ENCODE measurements at regions not wholly inside any gene's neighbourhood (a gene's known extent, or its start where the extent isn't known, plus 50 kb on each side); places are given as distances from the start of the nearest gene placed in this dataset.

GRCh38 chr16:52056259-52056658 is 490.7 kb downstream of the TOX3 start:
- Histone ChIP-seq H3K9me3 (ENCODE audit: control insufficient read depth, low read length) (no peaks in the 10 kb centered on the region), H3K4me1 (ENCODE audit: control insufficient read depth, insufficient read depth, low read length) (no peaks in the 10 kb centered on the region), H3K36me3 (ENCODE audit: control insufficient read depth, insufficient read depth, low read length) (no peaks in the 10 kb centered on the region), H3K9ac (ENCODE audit: low read length) (no peak overlapping the region), H3K27me3 (ENCODE audit: control insufficient read depth, insufficient read depth, low read length) (no peaks in the 10 kb centered on the region), H3K4me3 (ENCODE audit: low read length) (no peak overlapping the region)

GRCh38 chr16:52055381-52055780 is 491.6 kb downstream of the TOX3 start:
- Histone ChIP-seq H3K4me3 (ENCODE audit: low read length) (no peak overlapping the region), H3K9me3 (ENCODE audit: control insufficient read depth, low read length) (no peaks in the 10 kb centered on the region), H3K9ac (ENCODE audit: low read length) (no peak overlapping the region), H3K36me3 (ENCODE audit: control insufficient read depth, insufficient read depth, low read length) (no peaks in the 10 kb centered on the region), H3K4me1 (ENCODE audit: control insufficient read depth, insufficient read depth, low read length) (no peaks in the 10 kb centered on the region), H3K27me3 (ENCODE audit: control insufficient read depth, insufficient read depth, low read length) (no peaks in the 10 kb centered on the region)

- no peaks in the 10 kb centered on the region for H3K4me1 ChIP-seq (ENCODE audit: control insufficient read depth, insufficient read depth, low read length)
- no peaks in the 10 kb centered on the region for H3K9me3 ChIP-seq (ENCODE audit: control insufficient read depth, low read length)
- no peaks in the 10 kb centered on the region for H3K27me3 ChIP-seq (ENCODE audit: control insufficient read depth, insufficient read depth, low read length)
- H3K4me3 ChIP-seq (ENCODE audit: low read length): no peak overlapping the region
- no peak overlapping the region for H3K9ac ChIP-seq (ENCODE audit: low read length)
- H3K36me3 ChIP-seq (ENCODE audit: control insufficient read depth, insufficient read depth, low read length): no peaks in the 10 kb centered on the region
Observed at GRCh38 chr16:52054326-52054725, 492.6 kb downstream of the TOX3 start.

- Histone ChIP-seq H3K27me3 (ENCODE audit: control insufficient read depth, insufficient read depth, low read length) (no peaks in the 10 kb centered on the region), H3K9me3 (ENCODE audit: control insufficient read depth, low read length) (no peaks in the 10 kb centered on the region), H3K9ac (ENCODE audit: low read length) (no peak overlapping the region), H3K36me3 (ENCODE audit: control insufficient read depth, insufficient read depth, low read length) (no peaks in the 10 kb centered on the region), H3K4me1 (ENCODE audit: control insufficient read depth, insufficient read depth, low read length) (no peaks in the 10 kb centered on the region), H3K4me3 (ENCODE audit: low read length) (no peak overlapping the region)
Observed at GRCh38 chr16:52052818-52053217, 494.1 kb downstream of the TOX3 start.

- Histone ChIP-seq H3K9me3 (ENCODE audit: control insufficient read depth, low read length) (no peaks in the 10 kb centered on the region), H3K4me3 (ENCODE audit: low read length) (no peak overlapping the region), H3K36me3 (ENCODE audit: control insufficient read depth, insufficient read depth, low read length) (no peaks in the 10 kb centered on the region), H3K4me1 (ENCODE audit: control insufficient read depth, insufficient read depth, low read length) (no peaks in the 10 kb centered on the region), H3K27me3 (ENCODE audit: control insufficient read depth, insufficient read depth, low read length) (no peaks in the 10 kb centered on the region), H3K9ac (ENCODE audit: low read length) (no peak overlapping the region)
Observed at GRCh38 chr16:52051414-52052172, 495.4 kb downstream of the TOX3 start.

DNA sequence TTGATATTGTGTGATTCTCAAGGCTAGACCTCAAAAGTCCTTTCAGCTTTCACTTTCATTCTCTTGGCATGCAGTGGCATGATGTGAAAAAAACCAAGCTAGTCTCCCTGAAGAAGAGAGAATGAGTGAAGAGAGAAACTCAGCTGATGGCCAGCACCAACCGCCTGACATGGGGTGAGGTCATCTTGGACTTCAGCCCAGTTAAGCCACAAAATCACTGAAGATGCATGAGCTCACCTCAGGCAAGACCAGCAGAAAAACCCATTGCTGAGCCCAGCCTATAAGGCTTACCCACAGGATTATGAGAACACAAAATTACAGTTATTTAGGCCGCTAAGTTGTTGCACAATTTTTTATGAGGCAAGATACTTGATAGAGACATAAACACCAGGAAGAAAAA is 496.5 kb downstream of the TOX3 start:
- Histone ChIP-seq H3K4me1 (ENCODE audit: control insufficient read depth, insufficient read depth, low read length) (no peaks in the 10 kb centered on the region), H3K4me3 (ENCODE audit: low read length) (no peak overlapping the region), H3K9ac (ENCODE audit: low read length) (no peak overlapping the region), H3K9me3 (ENCODE audit: control insufficient read depth, low read length) (no peaks in the 10 kb centered on the region), H3K27me3 (ENCODE audit: control insufficient read depth, insufficient read depth, low read length) (no peaks in the 10 kb centered on the region), H3K36me3 (ENCODE audit: control insufficient read depth, insufficient read depth, low read length) (no peaks in the 10 kb centered on the region)

GRCh38 chr16:52035436-52035835 is 511.5 kb downstream of the TOX3 start:
- H3K36me3 ChIP-seq (ENCODE audit: control insufficient read depth, insufficient read depth, low read length): no peaks in the 10 kb centered on the region
- H3K9me3 ChIP-seq (ENCODE audit: control insufficient read depth, low read length): no peaks in the 10 kb centered on the region
- no peak overlapping the region for H3K9ac ChIP-seq (ENCODE audit: low read length)
- no peak overlapping the region for H3K4me3 ChIP-seq (ENCODE audit: low read length)
- no peaks in the 10 kb centered on the region for H3K27me3 ChIP-seq (ENCODE audit: control insufficient read depth, insufficient read depth, low read length)
- no peaks in the 10 kb centered on the region for H3K4me1 ChIP-seq (ENCODE audit: control insufficient read depth, insufficient read depth, low read length)

GRCh38 chr16:52034830-52035229 is 512.1 kb downstream of the TOX3 start:
- Histone ChIP-seq H3K9ac (ENCODE audit: low read length) (no peak overlapping the region), H3K27me3 (ENCODE audit: control insufficient read depth, insufficient read depth, low read length) (no peaks in the 10 kb centered on the region), H3K4me1 (ENCODE audit: control insufficient read depth, insufficient read depth, low read length) (no peaks in the 10 kb centered on the region), H3K36me3 (ENCODE audit: control insufficient read depth, insufficient read depth, low read length) (no peaks in the 10 kb centered on the region), H3K4me3 (ENCODE audit: low read length) (no peak overlapping the region), H3K9me3 (ENCODE audit: control insufficient read depth, low read length) (no peaks in the 10 kb centered on the region)

DNA sequence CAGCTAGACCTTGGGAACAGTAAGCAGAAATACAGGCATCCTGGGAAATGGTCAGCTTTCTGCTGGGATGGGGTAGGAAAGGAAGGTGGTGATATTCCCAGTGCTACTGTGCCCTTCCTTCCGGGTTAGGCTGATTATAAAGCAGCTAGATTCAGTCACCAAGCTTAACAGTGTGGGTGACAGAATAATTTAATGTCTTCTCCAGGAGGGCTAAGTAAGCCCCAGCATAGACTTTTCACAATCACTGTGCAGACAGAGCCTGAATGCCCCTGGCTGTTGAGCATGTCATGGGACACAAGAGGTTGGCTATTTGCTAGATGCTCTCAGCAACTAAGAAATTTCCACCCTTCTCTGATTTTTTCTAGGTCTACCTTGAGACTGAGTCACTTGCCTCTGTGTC is 513.0 kb downstream of the TOX3 start:
- H3K9ac ChIP-seq (ENCODE audit: low read length): no peak overlapping the region
- H3K9me3 ChIP-seq (ENCODE audit: control insufficient read depth, low read length): no peaks in the 10 kb centered on the region
- H3K4me3 ChIP-seq (ENCODE audit: low read length): no peak overlapping the region
- no peaks in the 10 kb centered on the region for H3K4me1 ChIP-seq (ENCODE audit: control insufficient read depth, insufficient read depth, low read length)
- H3K36me3 ChIP-seq (ENCODE audit: control insufficient read depth, insufficient read depth, low read length): no peaks in the 10 kb centered on the region
- H3K27me3 ChIP-seq (ENCODE audit: control insufficient read depth, insufficient read depth, low read length): no peaks in the 10 kb centered on the region

DNA sequence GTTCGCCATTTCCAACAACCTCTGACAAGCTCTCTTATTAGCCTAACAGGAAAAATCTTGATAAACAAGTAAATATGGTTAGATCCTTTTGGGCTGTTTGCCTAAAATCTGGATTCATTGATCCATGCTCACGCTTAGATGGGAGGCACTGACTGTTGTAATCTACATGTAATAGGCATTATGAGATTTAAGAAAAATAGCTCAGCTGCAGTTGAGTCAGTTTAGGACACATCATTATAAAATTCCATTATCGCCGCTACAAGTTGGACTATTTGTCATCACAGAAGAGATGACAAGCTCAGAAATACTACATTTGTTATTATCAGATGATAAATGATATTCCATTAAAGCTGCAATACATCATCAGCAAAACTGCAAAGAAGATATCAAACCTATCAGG is 524.0 kb downstream of the TOX3 start:
- no peaks in the 10 kb centered on the region for H3K9me3 ChIP-seq (ENCODE audit: control insufficient read depth, low read length)
- H3K36me3 ChIP-seq (ENCODE audit: control insufficient read depth, insufficient read depth, low read length): no peaks in the 10 kb centered on the region
- no peak overlapping the region for H3K4me3 ChIP-seq (ENCODE audit: low read length)
- H3K9ac ChIP-seq (ENCODE audit: low read length): no peak overlapping the region
- no peaks in the 10 kb centered on the region for H3K27me3 ChIP-seq (ENCODE audit: control insufficient read depth, insufficient read depth, low read length)
- no peaks in the 10 kb centered on the region for H3K4me1 ChIP-seq (ENCODE audit: control insufficient read depth, insufficient read depth, low read length)

DNA sequence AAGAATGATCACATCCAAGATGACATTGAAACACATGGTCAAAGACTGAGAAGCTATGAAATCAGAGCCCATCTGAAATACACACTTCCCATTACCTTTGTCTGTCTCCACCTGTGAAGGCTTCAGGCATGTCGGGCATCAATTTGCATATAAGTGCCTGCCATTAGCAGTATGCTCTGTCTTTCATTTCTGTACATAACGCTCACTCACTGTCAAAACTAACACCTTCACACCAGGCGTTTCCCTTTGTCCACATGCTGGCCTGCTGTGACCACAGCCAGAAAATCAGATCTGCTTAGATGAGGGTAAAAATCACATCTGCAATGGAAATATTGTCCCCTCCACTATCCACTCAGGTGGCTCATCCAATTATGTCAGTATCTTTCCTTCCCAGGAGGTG is 524.8 kb downstream of the TOX3 start:
- Histone ChIP-seq H3K36me3 (ENCODE audit: control insufficient read depth, insufficient read depth, low read length) (no peaks in the 10 kb centered on the region), H3K9ac (ENCODE audit: low read length) (no peak overlapping the region), H3K4me3 (ENCODE audit: low read length) (no peak overlapping the region), H3K4me1 (ENCODE audit: control insufficient read depth, insufficient read depth, low read length) (no peaks in the 10 kb centered on the region), H3K9me3 (ENCODE audit: control insufficient read depth, low read length) (no peaks in the 10 kb centered on the region), H3K27me3 (ENCODE audit: control insufficient read depth, insufficient read depth, low read length) (no peaks in the 10 kb centered on the region)

DNA sequence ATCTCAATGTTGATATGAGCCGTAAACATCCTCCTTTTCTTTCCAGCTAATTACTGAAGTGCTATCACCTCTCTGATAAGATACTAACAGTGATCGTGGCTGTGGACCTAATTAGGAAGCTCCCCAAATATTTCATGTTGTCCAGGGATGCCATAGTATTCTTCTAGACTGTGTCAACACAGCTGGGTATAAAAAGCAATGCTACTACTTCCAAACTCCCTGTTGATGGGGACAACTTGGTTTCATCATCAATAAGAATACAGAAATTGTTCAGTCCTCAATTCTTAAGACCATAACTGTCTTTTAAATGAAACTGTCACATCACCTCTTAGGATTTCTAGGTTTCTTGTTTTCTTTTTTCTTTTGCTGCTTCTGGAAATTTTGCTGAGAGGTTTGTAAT is 530.6 kb downstream of the TOX3 start:
- H3K4me3 ChIP-seq (ENCODE audit: low read length): no peak overlapping the region
- H3K9me3 ChIP-seq (ENCODE audit: control insufficient read depth, low read length): no peaks in the 10 kb centered on the region
- no peak overlapping the region for H3K9ac ChIP-seq (ENCODE audit: low read length)
- no peaks in the 10 kb centered on the region for H3K27me3 ChIP-seq (ENCODE audit: control insufficient read depth, insufficient read depth, low read length)
- no peaks in the 10 kb centered on the region for H3K4me1 ChIP-seq (ENCODE audit: control insufficient read depth, insufficient read depth, low read length)
- no peaks in the 10 kb centered on the region for H3K36me3 ChIP-seq (ENCODE audit: control insufficient read depth, insufficient read depth, low read length)

- Histone ChIP-seq H3K36me3 (ENCODE audit: control insufficient read depth, insufficient read depth, low read length) (no peaks in the 10 kb centered on the region), H3K9me3 (ENCODE audit: control insufficient read depth, low read length) (no peaks in the 10 kb centered on the region), H3K27me3 (ENCODE audit: control insufficient read depth, insufficient read depth, low read length) (no peaks in the 10 kb centered on the region), H3K4me1 (ENCODE audit: control insufficient read depth, insufficient read depth, low read length) (no peaks in the 10 kb centered on the region), H3K4me3 (ENCODE audit: low read length) (no peak overlapping the region), H3K9ac (ENCODE audit: low read length) (no peak overlapping the region)
Observed at GRCh38 chr16:52005551-52005950, 541.4 kb downstream of the TOX3 start.

All from mucosa of stomach (tissue), 1 donor.